Activated CD4-positive, alpha-beta T cell treated with anti-CD3 and anti-CD28 coated beads for 48 hours (primary cell): ENCODE measurements at regions not wholly inside any gene's neighbourhood (a gene's known extent, or its start where the extent isn't known, plus 50 kb on each side); places are given as distances from the start of the nearest gene placed in this dataset.

Source experiments
- DNase-seq: peaks from one replicate; pipeline ENCODE4 v3.0.0-alpha.2; 2020

DNA sequence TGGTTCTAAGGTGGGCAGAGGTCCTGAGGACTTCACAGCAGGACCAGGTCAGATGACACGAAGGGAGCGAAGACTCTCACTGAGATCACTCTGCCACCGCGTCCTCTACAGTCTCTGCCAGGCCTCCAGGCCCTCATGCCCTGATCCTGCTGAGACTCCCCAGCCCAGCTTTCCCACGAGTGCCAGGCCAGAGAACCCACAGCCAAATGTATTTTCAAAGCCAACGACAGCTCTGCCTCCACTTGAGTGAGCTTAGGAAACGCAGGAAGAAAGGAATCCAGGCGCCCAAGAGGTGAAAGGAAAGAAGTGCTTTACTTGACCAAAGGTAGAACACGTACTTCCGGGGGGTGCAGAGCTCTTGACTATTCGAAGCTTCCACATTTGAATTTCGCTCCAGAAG lies 275.0 kb downstream of the XXYLT1 start:
- DNase-seq: no peak

DNA sequence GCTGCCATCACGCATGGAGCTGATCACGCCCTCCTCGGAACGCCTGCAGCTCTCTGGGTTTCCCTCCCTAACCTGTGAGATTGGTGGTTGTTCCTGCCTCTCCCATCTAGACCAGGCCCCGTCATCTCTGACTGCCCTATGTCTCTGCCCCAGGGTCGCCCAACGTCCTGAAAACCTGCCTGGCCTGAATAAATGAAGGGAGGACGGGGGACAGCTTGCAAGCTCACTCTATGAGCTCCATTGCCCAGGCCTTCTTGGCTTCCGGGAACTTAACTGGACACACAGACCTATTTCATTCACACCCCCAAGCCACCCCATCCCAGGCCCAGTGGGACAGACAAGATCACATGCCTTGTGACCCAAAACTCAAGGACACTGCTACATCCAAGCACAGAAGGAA lies 274.2 kb downstream of the XXYLT1 start:
- no peak for DNase-seq

DNA sequence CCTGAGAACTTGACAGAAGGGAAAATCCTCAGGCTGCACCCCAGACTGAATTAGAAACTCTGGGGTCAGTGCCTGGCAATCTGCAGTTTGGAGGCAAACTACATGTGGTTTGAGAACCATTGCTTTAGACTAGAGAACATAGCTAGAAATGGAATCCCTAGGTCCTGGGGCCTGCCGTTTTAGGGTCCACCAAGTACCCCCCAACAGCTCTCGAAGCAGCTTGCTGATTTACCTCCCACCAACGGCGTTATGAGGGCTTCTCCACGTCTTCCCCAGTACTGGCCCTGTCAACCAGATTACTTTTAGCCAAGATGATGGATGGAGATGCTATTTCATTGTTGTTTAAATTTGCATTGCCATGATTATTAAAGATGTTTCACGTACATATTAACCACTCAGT lies 272.5 kb downstream of the XXYLT1 start:
- DNase-seq: no peak

DNA sequence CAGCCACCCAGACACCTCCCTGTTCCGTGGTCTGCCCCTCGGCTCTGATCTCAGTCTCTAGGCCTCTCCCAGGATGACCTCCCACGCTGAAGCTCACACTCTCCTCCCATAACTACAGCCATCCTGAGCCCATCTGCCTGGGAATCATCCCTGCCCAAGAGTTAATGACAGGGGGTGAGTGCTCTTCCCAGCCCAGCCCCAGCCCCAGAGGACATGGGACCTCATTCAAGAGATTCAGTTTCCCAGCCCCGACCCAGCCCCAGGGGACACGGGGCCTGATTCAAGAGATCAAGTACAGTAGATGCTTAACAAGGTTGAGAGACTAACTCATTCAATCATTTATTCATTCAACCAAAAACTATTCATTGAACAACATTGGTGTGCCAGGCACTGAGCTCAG lies 272.0 kb downstream of the XXYLT1 start:
- DNase-seq: no peak

DNA sequence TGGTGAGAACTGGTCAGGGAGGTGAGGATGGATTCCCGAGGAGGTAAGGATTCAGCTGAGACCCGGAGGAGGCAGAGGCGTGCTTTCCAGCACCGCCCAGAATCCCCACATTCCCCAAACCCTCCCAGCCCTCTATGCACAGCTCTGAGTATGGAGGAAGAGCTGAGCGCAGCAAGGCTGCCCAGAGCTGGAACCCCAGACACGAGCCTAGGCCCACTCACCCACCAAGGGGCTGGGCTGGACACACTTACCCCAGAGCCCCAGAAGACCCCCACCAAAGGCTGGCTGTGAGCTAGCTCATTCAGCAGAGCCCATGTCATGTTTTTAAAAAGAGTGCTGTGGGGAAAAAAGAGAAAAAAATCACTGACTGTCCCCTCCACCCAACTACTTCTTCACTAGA lies 271.5 kb downstream of the XXYLT1 start:
- DNase-seq: no peak

DNA sequence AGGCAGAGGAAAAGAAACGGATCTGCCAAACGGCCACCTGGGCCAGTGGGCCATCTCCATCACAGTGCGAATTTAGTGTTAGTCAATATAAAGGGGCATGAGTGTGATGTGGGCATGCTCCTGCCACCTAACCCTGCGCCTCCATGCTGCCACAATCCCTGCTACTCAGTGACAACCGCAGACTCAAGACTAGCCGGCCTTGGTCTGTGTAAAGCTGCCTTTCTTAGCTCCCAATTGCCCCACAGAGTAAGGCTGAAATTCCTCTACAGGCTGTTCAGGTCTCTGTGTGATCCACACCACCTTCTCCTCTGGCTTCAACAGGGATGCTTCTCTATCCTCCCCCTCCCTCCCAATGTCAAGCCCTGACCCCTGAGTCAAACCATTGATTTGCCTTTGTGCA lies 269.7 kb downstream of the XXYLT1 start:
- DNase-seq: no peak

DNA sequence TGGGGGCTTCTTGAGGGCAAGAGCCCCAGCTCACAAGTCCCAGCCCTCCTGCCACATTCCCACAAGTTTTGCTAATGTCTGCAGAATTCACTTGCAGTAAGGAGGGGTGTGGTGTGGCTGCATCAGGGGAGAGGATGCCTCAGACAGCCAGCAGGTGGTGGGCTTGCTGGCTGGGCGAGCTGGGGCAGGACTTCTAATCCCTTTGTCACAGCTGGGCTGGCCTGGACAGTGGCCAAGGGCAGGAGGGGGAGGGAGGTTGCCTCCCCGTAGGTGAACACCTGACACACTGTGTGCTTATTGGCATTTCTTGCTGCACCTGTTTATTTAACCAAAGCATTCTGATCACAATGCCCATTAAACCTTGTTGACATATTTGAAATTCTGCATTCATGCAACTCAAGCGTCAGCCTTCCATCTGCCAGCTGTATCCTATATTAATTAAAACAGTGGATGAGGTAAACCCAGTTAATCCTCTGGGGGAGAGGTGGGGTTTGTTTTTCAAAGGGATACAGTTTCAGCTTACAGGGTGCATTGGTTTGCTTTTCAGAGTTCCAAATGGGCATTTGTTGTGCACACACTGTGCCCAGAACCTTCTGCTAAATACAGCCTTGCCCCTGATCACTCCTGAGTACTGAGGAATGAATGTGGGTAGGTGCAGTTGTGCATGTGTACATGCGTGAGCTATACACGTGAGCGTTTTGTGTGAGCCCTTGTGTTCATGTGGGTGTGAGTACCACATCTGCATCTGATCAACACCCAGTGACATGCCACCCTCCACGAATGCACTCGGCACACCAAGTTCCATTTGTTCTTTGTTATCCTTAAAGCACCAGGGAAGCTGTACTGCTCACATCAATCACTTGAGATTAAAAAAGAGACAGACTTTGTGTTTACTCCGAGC lies 268.7 kb downstream of the XXYLT1 start:
- peak; percentile 15 for DNase-seq

DNA sequence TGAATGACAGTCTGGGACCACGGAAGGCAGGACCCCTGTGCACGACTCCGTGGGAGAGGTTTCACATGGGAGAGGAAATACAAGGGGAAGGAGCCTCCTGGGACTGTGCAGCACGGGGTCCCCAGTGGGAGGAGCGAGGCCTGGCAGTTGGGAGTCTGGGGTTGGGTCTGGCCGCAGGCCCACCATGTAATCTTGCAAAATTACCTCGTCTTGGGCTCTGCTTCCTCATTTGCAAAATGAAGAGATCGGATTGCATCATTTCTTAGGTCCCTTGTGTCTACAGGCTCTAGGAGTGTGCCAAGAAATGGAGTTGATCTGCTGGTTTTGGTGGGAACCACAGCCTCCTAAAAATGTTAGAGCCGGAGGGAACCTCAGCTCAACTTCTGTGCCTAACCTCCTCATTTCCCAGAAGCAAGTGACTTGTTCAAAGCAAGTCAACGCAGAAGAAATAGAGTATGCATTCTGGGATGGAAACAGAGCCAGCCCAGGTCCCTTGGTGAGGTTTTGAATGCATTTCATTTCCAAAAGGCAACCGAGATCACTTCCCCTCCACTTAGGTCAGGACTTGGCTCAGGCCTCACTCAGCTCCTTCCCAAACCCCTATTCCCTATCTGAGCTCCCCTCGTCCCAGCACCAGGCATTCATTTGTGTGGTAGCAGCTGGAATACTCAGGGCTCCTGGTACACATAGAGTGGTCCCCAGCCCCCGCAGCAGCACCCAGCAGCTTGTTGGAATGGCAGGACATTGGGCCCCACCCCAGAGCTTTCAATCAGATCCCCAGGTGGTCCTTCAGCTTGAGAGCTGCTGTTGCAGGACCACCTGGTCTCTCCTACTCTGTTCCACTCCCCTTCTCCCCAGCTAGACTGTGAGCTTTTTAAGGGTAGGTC lies 267.7 kb downstream of the XXYLT1 start:
- DNase-seq: no peak

DNA sequence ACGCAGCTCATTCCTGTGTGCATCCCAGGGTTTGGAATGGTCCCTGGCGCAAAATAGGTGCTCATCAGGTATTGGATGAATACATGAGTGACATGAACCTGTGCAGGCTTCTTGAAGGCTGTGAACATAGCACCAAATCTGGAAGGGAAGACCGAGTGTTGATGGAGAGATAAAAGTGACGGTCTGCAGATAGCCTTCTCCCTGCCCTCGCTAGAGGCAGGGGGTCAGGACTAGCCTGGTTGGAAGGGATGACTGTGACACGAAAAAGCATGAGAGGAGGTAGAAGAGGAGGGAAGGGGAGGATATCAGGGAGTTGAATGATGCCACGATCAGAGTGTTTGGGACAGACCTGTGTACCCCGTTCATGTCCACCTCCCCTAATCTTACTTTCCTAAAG lies 267.1 kb downstream of the XXYLT1 start:
- DNase-seq: no peak

DNA sequence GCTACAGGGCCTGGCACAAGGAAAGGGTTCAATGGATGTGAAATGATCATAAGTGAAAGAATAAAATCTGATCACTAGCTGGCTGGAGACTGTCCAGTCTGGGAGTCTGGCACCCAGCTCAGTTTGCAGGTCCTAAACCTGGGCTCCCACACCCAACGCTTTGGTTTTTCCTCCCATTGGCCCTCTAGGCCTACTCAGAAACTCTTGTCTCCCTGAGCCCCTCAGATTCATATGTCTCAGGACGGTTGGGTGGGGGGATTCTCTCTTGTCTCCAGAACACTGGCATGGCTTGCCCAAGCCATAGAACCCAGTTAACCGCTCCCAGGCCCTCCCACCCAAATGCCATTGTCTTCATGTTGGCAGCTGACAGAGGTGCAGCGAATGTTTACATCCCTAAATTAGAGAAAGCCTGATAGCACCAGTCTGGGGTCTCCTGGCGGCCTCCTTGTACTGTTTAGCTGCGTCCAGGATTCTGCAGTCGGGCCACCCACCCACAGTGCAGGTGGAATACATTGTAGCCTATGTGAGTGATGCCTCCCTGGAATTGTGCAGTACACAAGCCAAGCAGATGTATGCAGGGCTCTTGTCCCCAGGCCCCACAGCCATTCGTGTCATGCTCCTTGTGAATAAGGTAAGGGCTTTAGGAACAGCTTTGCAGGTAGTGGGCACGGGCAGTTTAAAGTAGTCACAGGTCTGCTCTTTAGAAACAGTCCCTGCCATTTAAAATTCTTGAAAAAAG lies 266.3 kb downstream of the XXYLT1 start:
- no peak for DNase-seq

DNA sequence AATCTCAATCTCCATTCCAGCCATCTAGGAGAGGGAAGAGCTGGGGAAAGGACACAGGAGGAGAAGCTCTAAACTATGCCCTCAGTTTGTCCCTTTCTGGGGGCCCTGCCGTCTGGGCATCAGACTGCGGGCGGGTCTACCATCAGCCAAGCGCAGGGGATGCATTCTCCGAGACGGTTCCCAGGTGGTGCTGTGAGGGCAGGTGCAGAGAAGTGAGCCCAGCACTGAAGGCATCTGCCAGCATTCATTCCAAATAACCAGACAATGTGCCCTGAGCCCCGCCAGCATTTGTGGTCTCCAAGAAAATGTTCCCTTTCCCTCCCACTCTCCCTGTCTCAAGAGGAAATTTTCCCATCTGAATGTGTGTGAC lies 265.7 kb downstream of the XXYLT1 start:
- no peak for DNase-seq

DNA sequence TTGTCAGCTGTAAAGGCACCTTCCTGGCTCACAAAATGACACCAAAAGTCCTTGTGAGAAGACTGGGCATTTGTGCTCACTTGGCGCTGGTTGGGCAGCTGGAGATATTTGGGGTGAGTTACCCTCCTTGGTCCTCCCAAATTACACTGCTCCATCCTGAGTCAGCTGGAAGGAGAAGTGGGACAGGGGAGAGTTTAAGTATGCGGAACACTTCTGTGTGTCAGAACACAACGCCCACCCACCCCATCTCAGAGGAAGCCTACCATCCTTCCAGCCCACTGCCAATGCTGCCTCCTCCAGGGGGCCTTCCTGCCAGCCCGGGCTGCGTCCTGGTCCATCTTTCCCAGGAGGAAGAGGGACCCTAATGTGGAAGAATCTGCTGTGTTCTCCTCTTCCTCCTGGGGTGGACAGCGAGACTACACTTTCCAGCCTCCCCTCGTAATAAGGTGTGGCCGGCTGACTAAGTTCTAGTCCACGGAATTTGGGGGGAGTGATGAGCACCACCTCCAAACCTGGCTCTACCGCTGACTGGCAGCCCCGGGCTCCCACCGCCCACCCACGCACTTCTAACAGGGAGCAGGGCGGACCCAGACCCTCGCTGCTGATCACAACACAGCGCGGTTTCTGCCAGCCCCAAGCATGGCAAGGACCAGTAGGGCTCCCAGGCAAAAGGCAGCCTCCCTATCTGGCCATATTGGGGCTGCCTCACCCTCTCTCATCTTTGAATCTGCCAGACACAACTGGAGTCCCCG lies 265.0 kb downstream of the XXYLT1 start:
- DNase-seq: no peak

DNA sequence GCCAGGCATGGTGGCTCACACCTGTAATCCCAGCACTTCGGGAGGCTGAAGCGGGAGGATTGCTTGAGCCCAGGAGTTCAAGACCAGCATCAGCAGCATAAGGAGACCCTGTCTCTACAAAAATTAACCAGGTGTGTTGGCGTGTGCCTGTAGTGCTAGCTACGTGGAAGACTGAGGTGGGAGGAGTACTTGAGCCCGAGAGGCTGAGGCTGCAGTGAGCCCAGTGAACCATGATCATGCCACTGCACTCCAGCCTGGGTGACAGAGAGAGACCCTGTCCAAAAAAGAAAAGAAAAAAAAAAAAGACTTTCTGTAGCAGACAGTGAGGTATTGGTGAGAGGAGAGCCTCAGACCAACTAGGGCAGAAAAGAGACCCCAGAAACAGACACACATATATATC lies 263.8 kb downstream of the XXYLT1 start:
- no peak for DNase-seq

DNA sequence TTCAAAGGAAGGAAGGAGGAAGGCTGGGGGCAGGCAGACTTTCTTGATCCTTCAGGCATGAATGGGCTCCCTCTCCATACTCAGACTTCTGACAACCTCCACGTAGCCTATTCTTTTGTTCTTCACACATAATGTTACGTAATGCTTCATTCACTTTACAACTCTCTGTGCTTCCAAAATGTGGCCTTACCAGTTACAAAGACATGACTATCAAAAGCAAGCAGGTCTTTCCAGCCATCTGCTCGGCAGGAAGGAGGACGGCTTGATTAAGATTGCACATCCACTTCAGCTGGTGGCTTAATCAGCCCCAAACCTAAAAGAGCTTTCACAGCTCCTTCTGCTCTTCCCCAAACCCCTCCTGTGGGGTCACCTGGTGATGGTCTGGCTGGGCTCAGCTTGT lies 263.2 kb downstream of the XXYLT1 start:
- DNase-seq: no peak

DNA sequence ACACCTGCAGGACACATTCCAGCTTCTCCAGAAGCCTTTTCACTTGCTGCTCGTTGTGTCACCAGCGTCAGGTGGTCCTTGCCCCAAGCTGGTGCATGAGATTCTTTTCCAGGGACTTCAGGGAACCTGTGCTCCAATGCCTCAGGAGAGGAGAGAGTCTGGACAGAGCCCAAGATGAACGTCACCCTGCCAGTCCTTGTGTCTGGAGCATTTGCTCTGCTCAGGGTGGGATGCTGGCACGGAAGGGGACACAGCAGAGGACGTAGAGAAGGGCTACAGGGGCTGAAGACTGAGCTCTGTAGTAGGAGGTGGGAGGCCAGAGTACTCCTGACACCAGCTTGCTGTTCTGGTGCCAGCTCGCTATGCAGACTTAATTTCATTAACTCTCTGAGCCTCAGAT lies 262.1 kb downstream of the XXYLT1 start:
- DNase-seq: no peak

DNA sequence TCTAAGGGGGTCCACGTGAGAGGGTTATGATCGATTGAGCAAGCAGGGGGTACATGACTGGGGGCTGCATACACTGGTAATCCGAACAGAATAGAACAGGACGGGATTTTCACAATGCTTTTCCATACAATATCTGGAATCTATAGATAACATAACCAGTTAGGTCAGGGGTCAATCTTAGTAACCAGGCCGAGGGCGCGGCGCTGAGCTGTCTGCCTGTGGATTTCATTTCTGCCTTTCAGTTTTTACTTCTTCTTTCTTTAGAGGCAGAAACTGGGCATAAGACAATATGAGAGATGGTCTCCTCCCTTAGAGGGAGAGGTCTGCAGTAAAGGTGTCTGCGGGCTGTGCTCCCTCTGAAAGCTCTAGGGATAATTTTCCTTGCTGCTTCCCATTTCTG lies 261.3 kb downstream of the XXYLT1 start:
- no peak for DNase-seq

DNA sequence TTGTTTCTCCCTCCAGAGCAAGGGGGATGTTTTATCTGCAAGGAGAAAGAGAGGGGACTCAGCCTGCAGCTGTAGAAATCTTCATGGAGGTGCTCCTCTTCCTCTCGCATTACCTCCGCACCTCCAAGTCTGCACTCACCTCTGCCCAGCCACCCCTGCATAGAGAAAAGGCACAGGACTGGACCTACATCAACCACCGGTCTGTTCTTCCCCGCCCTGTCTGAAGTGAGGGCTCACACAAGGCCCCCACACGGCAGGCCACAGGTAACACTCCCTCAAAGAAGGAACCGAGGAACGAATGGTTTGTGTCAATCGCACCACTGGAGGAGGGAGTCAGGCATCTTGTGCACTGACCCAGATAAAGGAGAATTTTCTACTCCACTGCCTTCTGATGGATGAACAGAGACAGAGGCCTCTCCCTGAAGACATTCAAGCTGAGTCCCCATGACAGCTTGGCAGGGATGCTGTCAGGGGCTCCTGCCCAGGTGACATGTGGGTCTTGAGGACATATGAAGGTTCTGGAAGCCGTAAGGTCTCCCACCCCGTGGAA lies 260.3 kb downstream of the XXYLT1 start:
- no peak for DNase-seq

DNA sequence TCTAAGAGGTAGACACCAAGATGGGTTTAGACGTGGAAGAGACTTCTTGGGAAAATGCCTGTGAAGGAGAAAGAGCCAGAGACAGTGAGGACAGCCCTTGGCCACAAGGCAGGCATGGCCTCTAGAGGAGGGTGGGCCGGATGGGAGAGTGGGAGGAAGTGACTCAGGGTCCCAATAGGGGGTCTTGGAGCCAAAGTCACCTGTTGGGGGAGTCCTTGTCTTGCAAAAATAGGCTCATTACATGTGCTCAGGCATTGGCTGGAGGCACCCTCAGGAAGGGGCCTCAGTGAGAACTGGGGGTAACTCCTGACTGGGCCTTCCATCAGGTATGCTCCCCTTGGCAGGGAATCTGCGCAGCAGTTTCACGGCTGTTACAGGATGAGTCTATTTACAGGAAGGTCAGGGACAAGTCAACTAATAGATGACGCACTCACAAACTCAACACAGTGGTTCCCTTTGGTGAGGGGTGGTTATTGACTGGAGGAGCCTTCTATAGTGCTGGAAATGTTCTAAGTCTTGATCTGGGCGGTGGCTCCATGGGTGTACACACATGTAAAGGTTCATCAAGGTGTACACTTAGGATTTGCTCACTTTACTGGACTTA lies 259.6 kb downstream of the XXYLT1 start:
- no peak for DNase-seq

DNA sequence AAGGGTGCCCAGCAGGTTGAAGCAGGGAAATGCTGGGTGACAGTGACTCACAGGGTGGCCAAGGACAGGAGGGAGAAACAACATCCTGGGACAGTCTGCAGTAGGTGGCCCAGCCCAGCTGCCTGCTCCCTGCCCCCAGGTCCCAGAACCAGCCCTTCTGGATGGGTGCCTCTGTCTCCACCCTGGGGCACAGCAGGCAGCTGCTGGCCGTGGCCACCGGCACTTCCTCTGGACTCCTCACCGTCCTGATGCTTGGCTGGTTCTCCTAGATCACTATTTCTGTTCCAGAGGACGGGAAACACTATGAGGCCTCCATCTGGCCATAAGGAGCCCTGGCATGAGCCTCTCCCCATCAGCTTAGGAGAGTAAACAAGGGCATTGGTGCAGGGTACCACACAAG lies 258.9 kb downstream of the XXYLT1 start:
- no peak for DNase-seq

DNA sequence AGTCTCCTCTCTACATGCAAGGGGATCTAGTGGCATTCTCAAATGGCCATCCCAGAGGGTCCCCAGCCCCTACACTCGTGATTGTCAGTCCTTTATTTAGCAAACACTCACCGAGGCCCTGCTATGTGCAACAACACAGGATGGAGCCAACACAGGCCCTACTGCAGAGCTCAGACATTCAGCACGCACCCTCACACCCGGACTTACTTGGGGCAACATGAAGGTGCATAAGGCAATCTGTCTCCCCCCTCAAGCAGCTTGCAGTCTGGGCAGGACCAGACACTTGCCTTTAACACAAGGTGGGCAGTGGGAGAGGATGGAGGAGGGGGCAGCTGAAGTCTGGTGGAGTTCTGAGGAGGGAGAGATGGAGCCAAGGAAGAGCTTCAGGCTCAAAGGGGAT lies 258.4 kb downstream of the XXYLT1 start:
- DNase-seq: no peak

DNA sequence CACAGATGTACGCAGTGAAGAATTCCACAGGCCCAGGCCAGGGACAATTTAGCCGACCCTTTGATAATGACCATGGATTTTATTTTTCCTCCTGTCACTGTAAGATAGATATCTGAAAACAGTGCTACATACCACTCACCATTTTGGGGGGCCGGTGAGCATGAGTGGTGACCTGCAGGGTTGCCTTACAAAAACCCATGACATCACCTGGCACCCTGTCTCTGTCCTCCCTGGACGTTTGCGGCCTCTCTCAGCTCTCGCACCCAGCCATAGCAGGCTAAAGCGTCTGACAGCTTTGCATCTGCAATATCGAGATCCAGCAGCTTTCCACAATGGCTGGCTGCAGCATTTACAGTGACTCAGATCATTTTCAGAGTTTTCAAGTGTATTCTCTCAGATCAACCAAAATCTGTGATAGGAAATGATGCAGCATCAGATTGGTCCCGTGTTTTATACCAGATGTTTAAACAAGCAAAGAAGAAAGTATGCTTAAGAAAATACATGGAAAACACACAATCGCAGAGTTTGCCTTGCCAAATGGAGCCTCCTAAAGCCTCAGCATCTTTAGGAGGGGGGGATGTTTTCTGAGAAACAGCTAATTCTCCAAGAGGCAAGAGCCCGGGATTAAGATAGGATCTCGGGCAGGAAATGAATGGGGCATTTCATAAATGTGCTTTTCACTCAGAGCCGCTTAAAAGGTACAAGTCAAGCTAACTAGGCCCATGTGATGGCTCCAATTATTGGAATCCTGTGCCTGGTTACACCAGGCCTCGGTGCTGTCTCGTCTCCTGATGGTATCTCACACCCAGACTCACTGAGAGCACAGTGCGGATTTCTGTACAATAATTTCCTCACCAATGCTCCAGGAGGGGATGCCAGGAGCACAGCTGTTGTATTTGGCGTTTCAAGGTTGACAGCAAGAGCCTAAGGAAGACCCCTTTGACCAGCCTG lies 257.3 kb downstream of the XXYLT1 start:
- no peak for DNase-seq
